GM12864 (cell line): ENCODE measurements at regions not wholly inside any gene's neighbourhood (a gene's known extent, or its start where the extent isn't known, plus 50 kb on each side); places are given as distances from the start of the nearest gene placed in this dataset.

Source experiments
- DNase-seq: peaks from one replicate; pipeline ENCODE4 v3.0.0-alpha.2; 2011; ENCODE audit warnings: low read depth
- H3K4me3 ChIP-seq: 2 replicates; pipeline ENCODE4 v1.5.1; 2011; ENCODE audit warnings: mild to moderate bottlenecking, low read depth, low read length, control low read depth
- TF ChIP-seq, protein P1 (sequence below): IDR thresholded peaks from 2 replicates; pipeline ENCODE4 v1.5.1; 2011; ENCODE audit warnings: low read depth, mild to moderate bottlenecking, moderate library complexity, low read length, control low read depth, inconsistent platforms; ENCODE audit errors: missing control alignments

DNA sequence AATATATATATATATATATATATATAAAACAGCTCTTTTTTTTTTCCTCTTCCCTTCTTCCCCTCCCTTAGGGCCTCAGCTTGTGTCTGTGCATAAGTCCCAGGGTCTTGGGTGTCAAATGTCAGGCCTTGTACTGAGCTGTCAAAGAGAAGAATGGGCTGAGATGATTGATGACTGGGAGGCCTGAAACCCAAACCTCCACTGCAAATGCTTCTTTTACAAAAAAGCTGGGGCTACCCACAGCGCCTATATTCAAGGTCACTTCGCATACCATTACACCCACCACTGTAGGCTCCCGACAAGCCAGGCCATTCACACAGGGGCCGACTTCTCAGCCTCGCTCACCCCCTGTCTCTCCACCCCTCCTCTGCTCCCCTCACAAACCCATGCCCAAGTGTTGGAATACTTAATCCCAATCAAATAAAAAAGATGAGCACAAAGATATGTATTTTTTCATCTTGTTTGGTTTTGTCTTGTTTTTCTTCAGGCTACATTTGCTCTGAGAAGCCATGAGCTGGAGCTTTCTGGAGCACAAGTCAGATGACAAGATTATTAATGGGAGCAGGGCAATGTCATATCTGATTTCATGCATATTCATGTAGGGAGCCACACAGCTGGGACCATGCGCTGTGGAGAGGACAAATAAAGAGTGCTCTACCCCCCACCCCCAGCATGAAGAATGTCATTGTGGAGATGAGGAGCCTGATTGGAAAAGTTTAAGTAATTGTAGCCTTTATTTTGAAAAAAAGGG, 614.4 kb upstream of the NR2F2 start:
- H3K4me3 ChIP-seq: no peak overlapping the region
- TF ChIP-seq, protein P1, sequence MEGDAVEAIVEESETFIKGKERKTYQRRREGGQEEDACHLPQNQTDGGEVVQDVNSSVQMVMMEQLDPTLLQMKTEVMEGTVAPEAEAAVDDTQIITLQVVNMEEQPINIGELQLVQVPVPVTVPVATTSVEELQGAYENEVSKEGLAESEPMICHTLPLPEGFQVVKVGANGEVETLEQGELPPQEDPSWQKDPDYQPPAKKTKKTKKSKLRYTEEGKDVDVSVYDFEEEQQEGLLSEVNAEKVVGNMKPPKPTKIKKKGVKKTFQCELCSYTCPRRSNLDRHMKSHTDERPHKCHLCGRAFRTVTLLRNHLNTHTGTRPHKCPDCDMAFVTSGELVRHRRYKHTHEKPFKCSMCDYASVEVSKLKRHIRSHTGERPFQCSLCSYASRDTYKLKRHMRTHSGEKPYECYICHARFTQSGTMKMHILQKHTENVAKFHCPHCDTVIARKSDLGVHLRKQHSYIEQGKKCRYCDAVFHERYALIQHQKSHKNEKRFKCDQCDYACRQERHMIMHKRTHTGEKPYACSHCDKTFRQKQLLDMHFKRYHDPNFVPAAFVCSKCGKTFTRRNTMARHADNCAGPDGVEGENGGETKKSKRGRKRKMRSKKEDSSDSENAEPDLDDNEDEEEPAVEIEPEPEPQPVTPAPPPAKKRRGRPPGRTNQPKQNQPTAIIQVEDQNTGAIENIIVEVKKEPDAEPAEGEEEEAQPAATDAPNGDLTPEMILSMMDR: no peak
- no peak for DNase-seq

DNA sequence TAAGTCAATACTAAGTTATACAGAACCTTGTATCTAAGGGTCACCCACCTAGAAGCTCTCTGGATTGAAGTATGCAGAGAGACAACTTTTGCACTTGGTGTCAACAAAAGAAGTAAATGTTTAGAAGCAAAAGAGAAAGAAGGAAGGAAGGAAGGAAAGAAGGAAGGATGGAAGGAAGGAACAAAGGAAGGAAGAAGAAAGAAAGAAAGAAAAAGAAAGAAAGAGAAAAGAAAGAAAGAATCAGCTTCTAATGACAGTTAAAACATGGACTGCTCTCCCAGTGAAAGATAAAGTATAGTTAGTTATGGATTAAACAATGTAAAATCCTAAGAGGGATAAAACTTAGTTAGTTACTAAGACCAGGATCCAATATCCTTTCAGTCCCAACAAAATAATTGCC, 613.8 kb upstream of the NR2F2 start:
- TF ChIP-seq, protein P1: no peak
- DNase-seq: no peak
- no peak overlapping the region for H3K4me3 ChIP-seq

DNA sequence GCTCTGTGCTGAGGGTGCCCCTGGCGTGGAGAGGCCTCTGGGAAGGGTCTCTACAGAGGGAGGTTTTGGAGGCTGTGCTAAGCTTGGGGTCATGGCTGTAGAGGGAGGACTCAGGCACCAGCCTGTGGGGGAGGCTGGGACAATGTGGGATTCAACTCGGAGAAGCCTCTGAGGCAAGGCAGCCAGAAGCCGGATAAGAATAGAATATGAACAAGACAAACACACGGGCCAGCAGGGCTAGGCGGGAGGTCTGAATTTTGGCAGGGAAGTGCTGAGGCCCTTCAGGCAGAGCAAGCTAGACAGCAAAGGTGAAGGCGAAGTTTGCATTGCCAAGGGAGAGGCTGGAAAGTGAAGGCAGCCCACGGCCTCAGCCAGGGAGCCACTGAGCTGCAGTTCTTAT, 612.1 kb upstream of the NR2F2 start:
- DNase-seq: no peak
- no peak overlapping the region for H3K4me3 ChIP-seq
- TF ChIP-seq, protein P1: no peak

DNA sequence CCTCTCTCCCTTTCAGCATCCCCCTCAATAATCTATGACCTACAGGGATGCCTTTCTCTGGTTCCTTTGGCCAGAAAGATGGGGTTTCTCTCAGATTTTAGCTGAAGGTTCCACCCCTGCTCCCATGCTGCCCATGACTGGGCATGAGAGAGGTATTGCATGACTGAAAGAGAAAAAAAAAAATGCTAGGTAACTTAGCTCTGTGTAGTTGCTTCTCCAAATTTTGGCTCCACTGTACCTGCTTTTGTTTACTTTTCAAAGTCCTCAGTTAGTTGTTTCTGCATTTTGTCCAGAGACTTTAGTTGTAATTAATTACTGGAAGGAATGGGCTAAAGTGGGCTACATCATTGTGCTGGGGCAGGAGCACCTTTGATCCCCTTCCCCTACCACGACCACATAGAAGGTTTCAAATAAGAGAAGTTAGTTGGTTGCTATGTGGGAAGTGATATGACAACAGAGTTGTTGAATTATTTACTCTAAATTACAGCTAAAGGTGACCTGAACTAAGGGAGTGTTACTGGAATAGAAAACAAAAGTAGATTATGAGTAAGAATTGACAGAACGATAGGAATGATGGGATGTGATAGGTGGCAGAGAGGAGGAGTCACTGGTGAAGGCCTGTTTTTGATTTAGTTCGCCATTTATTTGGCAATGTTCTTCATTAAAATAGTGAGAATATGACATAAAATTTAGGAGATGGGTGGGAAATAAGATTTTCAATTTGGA, 605.4 kb upstream of the NR2F2 start:
- H3K4me3 ChIP-seq: no peak overlapping the region
- DNase-seq: no peak
- TF ChIP-seq, protein P1: no peak

DNA sequence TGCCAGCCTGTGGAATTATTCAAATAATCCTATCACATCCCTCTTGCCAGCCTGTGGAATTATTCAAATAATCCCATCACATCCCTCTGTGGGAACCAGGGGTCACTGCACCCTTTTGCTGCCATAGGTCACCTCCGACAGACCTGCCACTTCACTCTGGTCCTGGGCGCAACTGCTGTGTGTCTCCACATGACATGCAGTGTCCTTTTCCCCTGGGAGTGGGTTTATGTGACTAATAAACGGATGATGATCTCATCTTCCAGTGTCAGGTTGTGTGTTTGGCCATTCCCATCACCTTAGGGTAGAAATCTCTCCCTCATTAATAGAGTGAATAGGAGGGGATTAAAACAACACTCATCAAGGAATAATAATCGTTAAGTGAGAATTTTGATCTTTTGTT, 603.6 kb upstream of the NR2F2 start:
- TF ChIP-seq, protein P1: no peak
- no peak overlapping the region for H3K4me3 ChIP-seq
- DNase-seq: no peak

DNA sequence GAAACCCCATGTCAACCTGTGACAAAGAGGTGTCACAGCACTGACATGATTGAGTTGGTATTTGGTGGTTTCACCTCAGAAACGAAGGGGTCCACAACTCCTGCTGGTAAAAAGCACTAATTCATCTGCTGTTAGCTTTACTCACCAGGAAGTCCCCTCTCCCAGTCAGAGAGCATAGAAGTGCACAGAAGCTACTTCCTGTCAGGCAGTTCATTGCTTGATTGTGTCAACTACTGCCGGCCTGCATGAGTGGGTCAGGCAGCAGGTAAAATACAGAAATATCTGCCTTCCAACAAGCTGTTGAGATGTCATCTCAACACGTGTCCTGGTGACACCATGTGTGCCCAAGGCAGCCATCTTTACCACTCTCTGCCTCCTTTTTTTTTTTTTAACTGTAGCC, 596.6 kb upstream of the NR2F2 start:
- no peak for DNase-seq
- H3K4me3 ChIP-seq: no peak overlapping the region
- TF ChIP-seq, protein P1: no peak
